GM12892 (cell line): ENCODE measurements at regions not wholly inside any gene's neighbourhood (a gene's known extent, or its start where the extent isn't known, plus 50 kb on each side); places are given as distances from the start of the nearest gene placed in this dataset.

Experiments used
- POLR2A ChIP-seq: IDR thresholded peaks from 2 replicates; pipeline ENCODE4 v1.6.1; 2011; ENCODE audit warnings: low read depth, low read length, control low read depth
- POLR2AphosphoS5 ChIP-seq: IDR thresholded peaks from 2 replicates; pipeline ENCODE4 v1.6.1; 2011; ENCODE audit warnings: low read depth, low read length, control low read depth

GRCh38 chr1:164905869-164906268 is 346.9 kb downstream of the PBX1 start:
- no peak for TF ChIP-seq POLR2A
- TF ChIP-seq POLR2AphosphoS5: no peak
